GM21367 (cell line): ENCODE measurements at regions not wholly inside any gene's neighbourhood (a gene's known extent, or its start where the extent isn't known, plus 50 kb on each side); places are given as distances from the start of the nearest gene placed in this dataset.
"Not testable (repeated sequence)": the region's sequence is repeated elsewhere in the genome, so short reads cannot be mapped to it uniquely, and the experiment has no call there.

Experiments used
- ATAC-seq: cut with Tn5 transposase; IDR thresholded peaks from one replicate; pipeline ENCODE4 v1.9.1; 2021; ENCODE audit not compliant: unreplicated experiment

- no peak for ATAC-seq
Observed at GRCh38 chr1:60822252-60822651, 260.1 kb upstream of the NFIA start.

- no peak for ATAC-seq
Observed at GRCh38 chr1:60821156-60821555, 261.2 kb upstream of the NFIA start.

- ATAC-seq = no peak
Observed at GRCh38 chr1:60818969-60819701, 263.2 kb upstream of the NFIA start.

GRCh38 chr1:60813071-60813470, 269.3 kb upstream of the NFIA start:
- no peak for ATAC-seq

GRCh38 chr1:60809204-60809980, 273.0 kb upstream of the NFIA start:
- ATAC-seq = no peak

- ATAC-seq = no peak
Observed at GRCh38 chr1:60808676-60809075, 273.7 kb upstream of the NFIA start.

- ATAC-seq = no peak
Observed at GRCh38 chr1:60802884-60803283, 279.5 kb upstream of the NFIA start.

GRCh38 chr1:60797351-60797750, 285.0 kb upstream of the NFIA start:
- no peak for ATAC-seq

GRCh38 chr1:60791226-60791625, 291.1 kb upstream of the NFIA start:
- no peak for ATAC-seq

- not testable (repeated sequence) for ATAC-seq
Observed at GRCh38 chr1:60773099-60773498, 309.3 kb upstream of the NFIA start.

GRCh38 chr1:60769082-60769481, 313.3 kb upstream of the NFIA start:
- ATAC-seq = no peak

- no peak for ATAC-seq
Observed at GRCh38 chr1:60765204-60765603, 317.2 kb upstream of the NFIA start.

GRCh38 chr1:60764489-60764888, 317.9 kb upstream of the NFIA start:
- no peak for ATAC-seq

- no peak for ATAC-seq
Observed at GRCh38 chr1:60763741-60764140, 318.6 kb upstream of the NFIA start.

- no peak for ATAC-seq
Observed at GRCh38 chr1:60762911-60763310, 319.4 kb upstream of the NFIA start.

GRCh38 chr1:60762176-60762575, 320.2 kb upstream of the NFIA start:
- ATAC-seq = no peak

GRCh38 chr1:60759291-60759690, 323.1 kb upstream of the NFIA start:
- no peak for ATAC-seq

GRCh38 chr1:60757485-60757884, 324.9 kb upstream of the NFIA start:
- ATAC-seq = no peak

GRCh38 chr1:60753036-60753900, 329.1 kb upstream of the NFIA start:
- ATAC-seq = no peak

- no peak for ATAC-seq
Observed at GRCh38 chr1:60751306-60751705, 331.1 kb upstream of the NFIA start.

- no peak for ATAC-seq
Observed at GRCh38 chr1:60747353-60747752, 335.0 kb upstream of the NFIA start.
